Esophagus muscularis mucosa (tissue), 4 donors: ENCODE measurements at regions not wholly inside any gene's neighbourhood (a gene's known extent, or its start where the extent isn't known, plus 50 kb on each side); places are given as distances from the start of the nearest gene placed in this dataset.
A peak's percentile ranks its signal among the peaks of the same experiment; 100 is the strongest.

Experiments
- DNase-seq: peaks from one replicate; pipeline ENCODE4 v3.0.0-alpha.2; 2017; ENCODE audit errors: extremely low spot score
- H3K27ac ChIP-seq, 4 donors: fragments of 200-600 bp; sonication (generic); replicated peaks in 1 of 4; 1 replicate in 3 of 4; 2 replicates in 1 of 4; pipeline ENCODE4 v1.5.1; 2016 to 2019; ENCODE audit warnings: mild to moderate bottlenecking in 1 of 4
- H3K27me3 ChIP-seq, 4 donors: fragments of 200-600 bp; sonication (generic); one replicate each; pipeline versions ENCODE4 v1.5.1 to v1.6.0; 2016 to 2019
- H3K36me3 ChIP-seq, 4 donors: fragments of 200-600 bp; sonication (generic); one replicate each; pipeline ENCODE4 v1.5.1; 2016 to 2019
- H3K4me1 ChIP-seq, 4 donors: fragments of 200-600 bp; sonication (generic); one replicate each; pipeline ENCODE4 v1.5.1; 2016 to 2019
- H3K4me3 ChIP-seq, 4 donors: fragments of 200-600 bp; sonication (generic); 1 replicate in 2 of 4; 2 replicates in 2 of 4; pipeline ENCODE4 v1.5.1; 2016 to 2019; ENCODE audit warnings: mild to moderate bottlenecking in 4 of 4, moderate library complexity in 1 of 4
- H3K9me3 ChIP-seq, 4 donors: fragments of 200-600 bp; sonication (generic); 1 replicate in 3 of 4; 2 replicates in 1 of 4; pipeline ENCODE4 v1.5.1; 2016 to 2019
- CTCF ChIP-seq, 3 experiments: fragments of 200-600 bp in 2 of 3; fragments of 450-650 bp in 1 of 3; sonication (generic) in 2 of 3; IDR thresholded peaks; one replicate each; pipeline ENCODE4 v1.5.1; 2017 to 2019; ENCODE audit warnings: antibody characterized with exemption in 3 of 3, mild to moderate bottlenecking in 2 of 3, moderate library complexity in 1 of 3
- EP300 ChIP-seq: sonication (generic); formaldehyde crosslinking; IDR thresholded peaks from one replicate; pipeline ENCODE4 v1.6.1; 2017; ENCODE audit warnings: antibody characterized with exemption
- POLR2A ChIP-seq: fragments of 450-650 bp; IDR thresholded peaks from one replicate; pipeline ENCODE4 v1.6.1; 2017; ENCODE audit warnings: antibody characterized with exemption, moderate library complexity, mild to moderate bottlenecking, low read depth
- POLR2AphosphoS5 ChIP-seq, 2 donors: sonication (generic); formaldehyde crosslinking; IDR thresholded peaks; one replicate each; pipeline ENCODE4 v1.6.1; 2017; ENCODE audit warnings: antibody characterized with exemption in 2 of 2
- WGBS: methylation state at CpG from one replicate; pipeline ENCODE4 v1.1.5; 2018; 5-methylcytosine and 5-hydroxymethylcytosine counted together
- intact Hi-C: fragments of 100-400 bp; cut with DNase I; formaldehyde crosslinking; loops from one replicate; pipeline ENCODE4 v1.15.1; 2023

GRCh38 chr6:105806486-105806920 lies 279.6 kb upstream of the PRDM1 start:
- intact Hi-C loops = no loop called here

GRCh38 chr6:105805501-105806023 lies 280.6 kb upstream of the PRDM1 start:
- WGBS = 76% methylated on average over 2 of the region's 2 CpGs
- Histone ChIP-seq H3K4me1 (peaks cover 9 to 15% (median 15%) of the 10 kb centered on the region in 4 donors), H3K9me3 (no peaks in the 10 kb centered on the region), H3K36me3 (no peaks in the 10 kb centered on the region), H3K27me3 (no peaks in the 10 kb centered on the region), H3K27ac (no peak overlapping the region), H3K4me3 (no peak overlapping the region)
- intact Hi-C loops = no loop called here
- no peak for TF ChIP-seq POLR2AphosphoS5 (IDR thresholded peaks at IDR 0.05)
- TF ChIP-seq EP300 = no peak
- no peak for TF ChIP-seq CTCF (IDR thresholded peaks at IDR 0.05)
- no peak for TF ChIP-seq POLR2A
- no peak for DNase-seq

More at GRCh38 chr6:105806486-105806920, 279.6 kb upstream of the PRDM1 start:
- 85% methylated on average over 3 of the region's 3 CpGs for WGBS
- H3K9me3 ChIP-seq = no peaks in the 10 kb centered on the region
- TF ChIP-seq POLR2AphosphoS5 (IDR thresholded peaks at IDR 0.05) (no peak), EP300 (no peak), POLR2A (no peak), CTCF (IDR thresholded peaks at IDR 0.05) (no peak)
- DNase-seq = no peak
- no peak overlapping the region for H3K27ac ChIP-seq
- H3K4me1 ChIP-seq = peaks cover 11 to 20% (median 19%) of the 10 kb centered on the region in 4 donors
- no peaks in the 10 kb centered on the region for H3K36me3 ChIP-seq
- H3K27me3 ChIP-seq = no peaks in the 10 kb centered on the region
- H3K4me3 ChIP-seq = no peak overlapping the region

GRCh38 chr6:105804424-105804823 lies 281.7 kb upstream of the PRDM1 start:
- H3K27ac ChIP-seq = peak overlapping the region in 1 of 4 donors; percentile 10
- TF ChIP-seq POLR2AphosphoS5 (IDR thresholded peaks at IDR 0.05) (no peak), EP300 (no peak), CTCF (IDR thresholded peaks at IDR 0.05) (no peak), POLR2A (no peak)
- DNase-seq = no peak
- H3K36me3 ChIP-seq = no peaks in the 10 kb centered on the region
- 32% methylated on average over 3 of the region's 3 CpGs for WGBS
- H3K4me3 ChIP-seq = no peak overlapping the region
- no peaks in the 10 kb centered on the region for H3K27me3 ChIP-seq
- H3K9me3 ChIP-seq = no peaks in the 10 kb centered on the region
- intact Hi-C loops = no loop called here
- H3K4me1 ChIP-seq = peaks cover 0 to 11% (median 5%) of the 10 kb centered on the region in 4 donors

GRCh38 chr6:105804000-105804399 lies 282.1 kb upstream of the PRDM1 start:
- Histone ChIP-seq H3K9me3 (no peaks in the 10 kb centered on the region), H3K4me3 (no peak overlapping the region), H3K36me3 (no peaks in the 10 kb centered on the region), H3K4me1 (peaks cover 4 to 12% (median 6%) of the 10 kb centered on the region in 4 donors), H3K27ac (peak overlapping the region in 1 of 4 donors; percentile 10), H3K27me3 (no peaks in the 10 kb centered on the region)
- DNase-seq = no peak
- TF ChIP-seq POLR2A (no peak), POLR2AphosphoS5 (IDR thresholded peaks at IDR 0.05) (no peak)
- intact Hi-C loops = no loop called here
- WGBS = 67% methylated on average over 1 of the region's 1 CpG

GRCh38 chr6:105803442-105803841 lies 282.7 kb upstream of the PRDM1 start:
- no peak overlapping the region for H3K27ac ChIP-seq
- intact Hi-C loops = no loop called here
- no peak for TF ChIP-seq EP300
- no peak for TF ChIP-seq POLR2A
- no peak for TF ChIP-seq CTCF (IDR thresholded peaks at IDR 0.05)
- TF ChIP-seq POLR2AphosphoS5 (IDR thresholded peaks at IDR 0.05) = no peak
- no peaks in the 10 kb centered on the region for H3K27me3 ChIP-seq
- 73% methylated on average over 2 of the region's 2 CpGs for WGBS
- DNase-seq = no peak
- peaks cover 9 to 17% (median 12%) of the 10 kb centered on the region in 4 donors for H3K4me1 ChIP-seq
- H3K36me3 ChIP-seq = no peaks in the 10 kb centered on the region
- H3K9me3 ChIP-seq = no peaks in the 10 kb centered on the region
- H3K4me3 ChIP-seq = no peak overlapping the region
